ENCODE measurements at regions not wholly inside any gene's neighbourhood (a gene's known extent, or its start where the extent isn't known, plus 50 kb on each side); places are given as distances from the start of the nearest gene placed in this dataset.

GRCh38 chr2:149679286-149679685, 91.7 kb upstream of the MMADHC start:
- DNase-seq: no peak

DNA sequence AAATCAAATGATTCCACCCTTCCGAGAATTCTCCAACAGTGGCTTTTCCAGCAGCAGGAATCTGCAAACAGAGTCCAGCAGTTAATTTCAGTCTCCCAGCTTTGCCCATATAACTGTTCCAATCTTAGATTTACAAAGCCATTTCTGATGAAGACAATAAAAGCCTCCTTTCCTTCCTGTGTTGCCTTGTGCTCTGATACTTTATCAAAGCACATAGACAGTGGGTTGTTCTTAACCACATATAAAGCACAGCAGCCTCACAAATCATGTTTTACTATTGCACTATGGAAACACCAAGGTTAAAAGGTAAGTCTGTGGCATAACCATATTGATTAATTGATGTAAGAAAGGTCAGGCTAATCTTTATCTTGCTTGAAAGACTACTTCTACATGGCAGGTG, 89.8 kb upstream of the MMADHC start:
- DNase-seq: no peak

DNA sequence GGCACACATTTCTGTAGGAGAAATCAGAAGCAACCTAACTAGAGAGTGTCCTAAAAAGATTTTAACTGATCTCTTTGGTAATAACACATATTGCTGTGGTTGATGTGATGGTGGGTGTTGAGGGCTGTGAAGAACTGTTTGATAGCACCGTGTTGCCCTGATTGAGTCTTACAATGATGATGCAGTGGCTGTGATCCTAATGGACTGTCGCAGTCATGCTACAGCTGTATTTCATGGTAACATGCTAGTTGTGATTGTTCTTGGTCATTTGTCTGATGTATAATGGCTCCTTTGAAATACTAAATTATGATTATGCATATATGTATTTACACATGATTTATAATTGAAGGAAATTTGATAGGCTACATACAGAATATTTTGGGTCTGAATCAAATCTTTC, 82.5 kb upstream of the MMADHC start:
- DNase-seq: no peak

GRCh38 chr2:149666809-149667320, 79.3 kb upstream of the MMADHC start:
- DNase-seq: no peak

GRCh38 chr2:149664896-149665295, 77.3 kb upstream of the MMADHC start:
- DNase-seq: no peak

- no peak for DNase-seq
These were observed 75.0 kb upstream of the MMADHC start for GRCh38 chr2:149662556-149662955.

GRCh38 chr2:149661844-149662243, 74.3 kb upstream of the MMADHC start:
- DNase-seq: no peak

GRCh38 chr2:149658553-149658952, 71.0 kb upstream of the MMADHC start:
- DNase-seq: no peak

DNA sequence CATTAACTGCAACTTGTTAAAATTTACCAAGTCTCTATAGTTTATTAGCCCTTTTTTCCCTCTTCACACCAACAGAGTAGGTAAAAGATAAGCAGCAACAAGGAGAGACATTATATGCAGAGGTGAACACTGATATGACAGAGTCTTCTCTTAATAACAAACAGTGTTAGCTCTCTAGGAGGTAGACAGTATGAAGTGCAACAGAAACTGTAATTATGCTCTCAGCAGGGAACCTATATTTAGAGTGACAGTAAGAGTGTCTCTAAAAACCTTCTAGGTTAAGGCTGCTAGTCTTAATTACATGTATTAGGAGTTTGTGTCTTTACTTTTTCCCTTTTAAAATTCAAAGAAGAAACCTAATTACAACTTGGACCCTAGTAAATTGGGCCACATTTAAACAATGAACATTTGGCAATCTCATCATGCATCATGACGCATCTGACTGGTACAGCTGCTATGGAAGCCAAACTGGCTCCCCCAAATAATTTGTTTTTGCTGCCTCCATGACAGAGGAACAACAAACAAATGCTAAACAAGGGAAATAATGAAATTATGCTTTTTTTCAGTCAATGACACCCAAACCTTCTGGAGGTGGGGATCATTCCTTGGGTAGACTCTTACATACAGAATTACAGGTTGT, 69.9 kb upstream of the MMADHC start:
- no peak for DNase-seq

- DNase-seq: no peak
These were observed 69.4 kb upstream of the MMADHC start for GRCh38 chr2:149656996-149657395.

- no peak for DNase-seq
These were observed 66.4 kb upstream of the MMADHC start for GRCh38 chr2:149653831-149654445.

GRCh38 chr2:149652926-149653325, 65.4 kb upstream of the MMADHC start:
- no peak for DNase-seq

DNA sequence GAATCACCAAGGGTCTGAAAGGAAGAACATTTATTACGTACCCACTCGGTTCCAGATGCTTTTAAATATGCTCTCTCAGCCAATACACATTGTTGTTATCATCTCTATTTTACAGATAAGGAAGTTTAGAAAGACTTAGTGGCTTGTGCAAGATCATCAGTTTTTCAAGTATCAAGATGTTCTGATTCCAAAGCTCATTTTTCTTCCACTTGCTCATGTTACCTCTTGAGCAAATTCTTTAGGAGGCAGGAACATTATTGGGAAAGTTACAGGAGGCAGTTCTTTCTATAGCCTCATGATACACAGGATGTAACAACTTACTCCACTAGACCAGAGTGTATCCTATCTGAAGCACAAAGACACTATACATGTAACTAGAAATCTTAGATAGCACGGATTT, 65.0 kb upstream of the MMADHC start:
- no peak for DNase-seq

DNA sequence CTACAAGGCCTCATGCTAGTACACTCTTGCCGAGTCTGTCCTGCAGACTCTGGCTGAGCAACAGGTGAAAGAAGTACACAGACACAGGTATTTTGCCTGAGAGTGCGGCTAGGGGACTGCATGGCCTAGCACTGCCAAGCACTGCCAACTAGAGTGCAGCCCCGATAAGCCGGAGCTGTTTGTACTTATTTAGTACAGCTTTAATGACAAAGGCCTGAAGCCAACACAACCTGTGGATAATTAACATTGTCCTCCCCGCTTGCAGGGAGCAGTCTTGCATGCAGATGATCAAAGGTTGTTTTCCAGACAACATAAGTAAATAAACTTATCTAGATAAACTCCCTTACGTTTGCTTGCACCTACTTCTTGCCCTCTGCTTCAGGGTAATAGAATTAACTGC, 63.7 kb upstream of the MMADHC start:
- no peak for DNase-seq

- DNase-seq: no peak
These were observed 62.4 kb upstream of the MMADHC start for GRCh38 chr2:149650006-149650405.

DNA sequence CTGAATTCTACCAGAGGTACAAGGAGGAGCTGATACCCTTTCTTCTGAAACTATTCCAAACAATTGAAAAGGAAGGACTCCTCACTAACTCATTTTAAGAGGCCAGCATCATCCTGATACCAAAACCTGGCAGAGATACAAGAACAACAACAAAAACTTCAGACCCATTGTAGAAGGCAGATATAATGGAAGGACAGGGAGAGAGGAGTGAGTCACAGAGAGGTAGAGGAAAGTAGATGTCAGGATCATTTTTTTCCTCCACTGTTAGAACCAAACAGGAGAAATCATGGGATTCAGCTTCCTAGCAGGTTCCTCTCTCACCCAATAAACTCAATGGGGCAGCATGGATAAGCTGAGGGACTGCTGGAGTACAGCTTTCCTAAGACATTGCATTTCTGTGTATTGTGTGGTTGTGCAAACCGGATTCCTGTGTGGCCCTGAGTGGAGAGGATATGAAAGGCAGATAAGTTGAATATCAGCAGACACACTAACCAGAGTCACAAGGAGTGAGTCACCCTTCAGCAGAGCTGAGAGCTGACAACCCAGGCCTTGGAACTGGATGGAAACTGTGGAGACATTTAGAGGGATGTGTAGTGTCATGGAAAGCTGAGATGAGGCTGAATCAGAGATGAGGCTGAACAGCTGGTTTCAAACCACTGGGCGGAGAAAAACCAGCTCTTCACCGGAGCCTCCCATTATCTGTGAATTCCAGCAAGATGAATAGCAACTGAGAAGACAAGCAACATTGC, 60.9 kb upstream of the MMADHC start:
- no peak for DNase-seq

GRCh38 chr2:149645391-149645790, 57.8 kb upstream of the MMADHC start:
- peak; percentile 28 for DNase-seq
